HL-60 (cell line): ENCODE measurements at regions not wholly inside any gene's neighbourhood (a gene's known extent, or its start where the extent isn't known, plus 50 kb on each side); places are given as distances from the start of the nearest gene placed in this dataset.

Experiments used
- TF ChIP-seq, protein P1 (sequence below): IDR thresholded peaks from one replicate; pipeline ENCODE4 v1.5.1; 2011; ENCODE audit warnings: low read length, control low read depth, inconsistent platforms; ENCODE audit not compliant: insufficient read depth
- TF ChIP-seq, protein P2 (sequence below): IDR thresholded peaks from 2 replicates; pipeline ENCODE4 v1.6.1; 2012; ENCODE audit warnings: low read depth; ENCODE audit not compliant: insufficient replicate concordance

DNA sequence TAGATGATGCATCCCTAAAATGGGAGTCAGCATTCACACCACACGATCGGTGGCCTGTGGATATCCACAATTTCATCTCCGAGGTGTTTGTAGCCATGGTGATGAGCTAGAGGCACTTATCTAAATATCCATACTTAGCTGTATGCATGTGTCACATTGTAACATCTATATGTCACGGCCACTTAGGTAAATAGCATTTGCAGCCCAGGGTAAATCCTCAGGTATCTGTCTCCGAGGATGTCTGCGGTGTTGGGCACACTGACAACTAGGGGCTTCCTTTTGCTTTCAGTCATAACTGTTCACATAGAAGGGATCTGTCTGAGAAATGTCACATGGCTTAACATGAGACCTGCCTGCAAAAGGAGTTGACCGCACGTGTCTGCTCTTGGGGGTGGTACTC is 455.2 kb upstream of the ZFHX3 start:
- TF ChIP-seq, protein P1, sequence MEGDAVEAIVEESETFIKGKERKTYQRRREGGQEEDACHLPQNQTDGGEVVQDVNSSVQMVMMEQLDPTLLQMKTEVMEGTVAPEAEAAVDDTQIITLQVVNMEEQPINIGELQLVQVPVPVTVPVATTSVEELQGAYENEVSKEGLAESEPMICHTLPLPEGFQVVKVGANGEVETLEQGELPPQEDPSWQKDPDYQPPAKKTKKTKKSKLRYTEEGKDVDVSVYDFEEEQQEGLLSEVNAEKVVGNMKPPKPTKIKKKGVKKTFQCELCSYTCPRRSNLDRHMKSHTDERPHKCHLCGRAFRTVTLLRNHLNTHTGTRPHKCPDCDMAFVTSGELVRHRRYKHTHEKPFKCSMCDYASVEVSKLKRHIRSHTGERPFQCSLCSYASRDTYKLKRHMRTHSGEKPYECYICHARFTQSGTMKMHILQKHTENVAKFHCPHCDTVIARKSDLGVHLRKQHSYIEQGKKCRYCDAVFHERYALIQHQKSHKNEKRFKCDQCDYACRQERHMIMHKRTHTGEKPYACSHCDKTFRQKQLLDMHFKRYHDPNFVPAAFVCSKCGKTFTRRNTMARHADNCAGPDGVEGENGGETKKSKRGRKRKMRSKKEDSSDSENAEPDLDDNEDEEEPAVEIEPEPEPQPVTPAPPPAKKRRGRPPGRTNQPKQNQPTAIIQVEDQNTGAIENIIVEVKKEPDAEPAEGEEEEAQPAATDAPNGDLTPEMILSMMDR = no peak
- TF ChIP-seq, protein P2, sequence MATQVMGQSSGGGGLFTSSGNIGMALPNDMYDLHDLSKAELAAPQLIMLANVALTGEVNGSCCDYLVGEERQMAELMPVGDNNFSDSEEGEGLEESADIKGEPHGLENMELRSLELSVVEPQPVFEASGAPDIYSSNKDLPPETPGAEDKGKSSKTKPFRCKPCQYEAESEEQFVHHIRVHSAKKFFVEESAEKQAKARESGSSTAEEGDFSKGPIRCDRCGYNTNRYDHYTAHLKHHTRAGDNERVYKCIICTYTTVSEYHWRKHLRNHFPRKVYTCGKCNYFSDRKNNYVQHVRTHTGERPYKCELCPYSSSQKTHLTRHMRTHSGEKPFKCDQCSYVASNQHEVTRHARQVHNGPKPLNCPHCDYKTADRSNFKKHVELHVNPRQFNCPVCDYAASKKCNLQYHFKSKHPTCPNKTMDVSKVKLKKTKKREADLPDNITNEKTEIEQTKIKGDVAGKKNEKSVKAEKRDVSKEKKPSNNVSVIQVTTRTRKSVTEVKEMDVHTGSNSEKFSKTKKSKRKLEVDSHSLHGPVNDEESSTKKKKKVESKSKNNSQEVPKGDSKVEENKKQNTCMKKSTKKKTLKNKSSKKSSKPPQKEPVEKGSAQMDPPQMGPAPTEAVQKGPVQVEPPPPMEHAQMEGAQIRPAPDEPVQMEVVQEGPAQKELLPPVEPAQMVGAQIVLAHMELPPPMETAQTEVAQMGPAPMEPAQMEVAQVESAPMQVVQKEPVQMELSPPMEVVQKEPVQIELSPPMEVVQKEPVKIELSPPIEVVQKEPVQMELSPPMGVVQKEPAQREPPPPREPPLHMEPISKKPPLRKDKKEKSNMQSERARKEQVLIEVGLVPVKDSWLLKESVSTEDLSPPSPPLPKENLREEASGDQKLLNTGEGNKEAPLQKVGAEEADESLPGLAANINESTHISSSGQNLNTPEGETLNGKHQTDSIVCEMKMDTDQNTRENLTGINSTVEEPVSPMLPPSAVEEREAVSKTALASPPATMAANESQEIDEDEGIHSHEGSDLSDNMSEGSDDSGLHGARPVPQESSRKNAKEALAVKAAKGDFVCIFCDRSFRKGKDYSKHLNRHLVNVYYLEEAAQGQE = no peak
